Astrocyte of the hippocampus (primary cell): ENCODE measurements at regions not wholly inside any gene's neighbourhood (a gene's known extent, or its start where the extent isn't known, plus 50 kb on each side); places are given as distances from the start of the nearest gene placed in this dataset.

Source experiments
- DNase-seq: peaks from one replicate; pipeline ENCODE4 v3.0.0; 2011; ENCODE audit warnings: low read depth, low spot score

- no peak for DNase-seq
Observed at GRCh38 chr6:63371104-63371715, 51.4 kb upstream of the LGSN start.

- no peak for DNase-seq
Observed at GRCh38 chr6:63372951-63373533, 53.3 kb upstream of the LGSN start.

GRCh38 chr6:63389191-63389844 is 69.5 kb upstream of the LGSN start:
- no peak for DNase-seq

GRCh38 chr6:63391203-63391970 is 71.6 kb upstream of the LGSN start:
- no peak for DNase-seq

GRCh38 chr6:63392092-63392724 is 72.4 kb upstream of the LGSN start:
- DNase-seq: no peak

GRCh38 chr6:63394656-63395308 is 75.0 kb upstream of the LGSN start:
- no peak for DNase-seq

- DNase-seq: no peak
Observed at GRCh38 chr6:63395381-63395780, 75.6 kb upstream of the LGSN start.

- no peak for DNase-seq
Observed at GRCh38 chr6:63403725-63404124, 83.9 kb upstream of the LGSN start.

- no peak for DNase-seq
Observed at GRCh38 chr6:63410435-63411426, 90.9 kb upstream of the LGSN start.

- no peak for DNase-seq
Observed at GRCh38 chr6:63415286-63415685, 95.5 kb upstream of the LGSN start.

GRCh38 chr6:63418741-63419140 is 99.0 kb upstream of the LGSN start:
- no peak for DNase-seq

- no peak for DNase-seq
Observed at GRCh38 chr6:63424636-63425035, 104.9 kb upstream of the LGSN start.

GRCh38 chr6:63425493-63425892 is 105.7 kb upstream of the LGSN start:
- no peak for DNase-seq

GRCh38 chr6:63426844-63427243 is 107.1 kb upstream of the LGSN start:
- no peak for DNase-seq

GRCh38 chr6:63427951-63428350 is 108.2 kb upstream of the LGSN start:
- DNase-seq: no peak

- DNase-seq: no peak
Observed at GRCh38 chr6:63430985-63431519, 111.3 kb upstream of the LGSN start.

- DNase-seq: no peak
Observed at GRCh38 chr6:63434943-63435342, 115.2 kb upstream of the LGSN start.

GRCh38 chr6:63436356-63436755 is 116.6 kb upstream of the LGSN start:
- no peak for DNase-seq

- no peak for DNase-seq
Observed at GRCh38 chr6:63437058-63437457, 117.3 kb upstream of the LGSN start.

GRCh38 chr6:63440057-63440456 is 120.3 kb upstream of the LGSN start:
- DNase-seq: no peak
